HFF-Myc (cell line): ENCODE measurements at regions not wholly inside any gene's neighbourhood (a gene's known extent, or its start where the extent isn't known, plus 50 kb on each side); places are given as distances from the start of the nearest gene placed in this dataset.
"Not testable (repeated sequence)": the region's sequence is repeated elsewhere in the genome, so short reads cannot be mapped to it uniquely, and the experiment has no call there.

ENCODE experiments used
- DNase-seq: peaks from one replicate; pipeline ENCODE4 v3.0.0-alpha.2; 2011; ENCODE audit warnings: low read depth; ENCODE audit errors: extremely low read depth
- H3K4me3 ChIP-seq: replicated peaks from 2 replicates; pipeline ENCODE4 v1.5.1; 2011; ENCODE audit warnings: low read depth, mild to moderate bottlenecking, control low read depth, low read length
- TF ChIP-seq, protein P1 (sequence below): IDR thresholded peaks from 2 replicates; pipeline ENCODE4 v1.5.1; 2012; ENCODE audit warnings: mild to moderate bottlenecking, low read depth, low read length, control low read depth; ENCODE audit errors: missing control alignments

DNA sequence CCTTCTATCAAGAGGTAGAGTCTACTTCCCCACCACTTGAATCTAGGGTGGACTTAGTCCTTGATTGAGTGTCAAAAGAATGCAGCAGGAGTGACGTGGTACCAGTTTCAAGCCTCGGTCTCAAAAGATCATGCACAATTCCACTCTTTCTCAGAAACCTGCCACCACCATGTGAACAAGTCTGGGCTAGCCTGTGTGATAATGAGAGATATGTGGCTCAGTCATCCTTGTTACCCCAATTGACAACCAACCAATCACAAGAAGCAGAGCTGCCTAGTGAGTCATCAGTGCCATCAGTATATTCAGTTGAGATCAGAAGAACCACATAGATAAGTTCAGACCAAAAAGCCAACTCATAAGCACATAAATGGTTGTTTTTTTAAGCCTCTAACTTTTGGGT lies 374.5 kb downstream of the IL20RB start:
- no peak for DNase-seq
- TF ChIP-seq, protein P1, sequence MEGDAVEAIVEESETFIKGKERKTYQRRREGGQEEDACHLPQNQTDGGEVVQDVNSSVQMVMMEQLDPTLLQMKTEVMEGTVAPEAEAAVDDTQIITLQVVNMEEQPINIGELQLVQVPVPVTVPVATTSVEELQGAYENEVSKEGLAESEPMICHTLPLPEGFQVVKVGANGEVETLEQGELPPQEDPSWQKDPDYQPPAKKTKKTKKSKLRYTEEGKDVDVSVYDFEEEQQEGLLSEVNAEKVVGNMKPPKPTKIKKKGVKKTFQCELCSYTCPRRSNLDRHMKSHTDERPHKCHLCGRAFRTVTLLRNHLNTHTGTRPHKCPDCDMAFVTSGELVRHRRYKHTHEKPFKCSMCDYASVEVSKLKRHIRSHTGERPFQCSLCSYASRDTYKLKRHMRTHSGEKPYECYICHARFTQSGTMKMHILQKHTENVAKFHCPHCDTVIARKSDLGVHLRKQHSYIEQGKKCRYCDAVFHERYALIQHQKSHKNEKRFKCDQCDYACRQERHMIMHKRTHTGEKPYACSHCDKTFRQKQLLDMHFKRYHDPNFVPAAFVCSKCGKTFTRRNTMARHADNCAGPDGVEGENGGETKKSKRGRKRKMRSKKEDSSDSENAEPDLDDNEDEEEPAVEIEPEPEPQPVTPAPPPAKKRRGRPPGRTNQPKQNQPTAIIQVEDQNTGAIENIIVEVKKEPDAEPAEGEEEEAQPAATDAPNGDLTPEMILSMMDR, result no peak
- H3K4me3 ChIP-seq, result no peak overlapping the region

DNA sequence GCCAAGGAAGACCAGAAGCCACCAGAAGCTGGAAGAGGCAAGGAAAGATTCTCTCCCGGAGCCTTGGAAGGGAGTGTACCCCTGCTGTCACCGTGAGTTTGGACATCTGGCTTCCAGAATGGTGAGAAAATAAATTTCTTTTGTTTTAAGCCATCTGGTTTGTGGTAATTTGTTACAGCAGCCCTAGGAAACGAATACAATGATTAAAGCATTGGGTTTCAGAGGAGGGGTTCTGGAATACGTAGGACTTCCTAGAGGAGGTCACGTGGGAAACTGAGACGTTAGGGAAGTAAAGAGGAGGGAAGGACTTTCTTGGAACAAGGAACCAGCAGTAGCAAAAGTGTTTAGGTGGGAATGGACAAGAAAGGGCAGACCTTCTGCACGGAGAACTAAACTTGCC lies 377.7 kb downstream of the IL20RB start:
- TF ChIP-seq, protein P1, result no peak
- H3K4me3 ChIP-seq, result no peak overlapping the region
- DNase-seq, result no peak

DNA sequence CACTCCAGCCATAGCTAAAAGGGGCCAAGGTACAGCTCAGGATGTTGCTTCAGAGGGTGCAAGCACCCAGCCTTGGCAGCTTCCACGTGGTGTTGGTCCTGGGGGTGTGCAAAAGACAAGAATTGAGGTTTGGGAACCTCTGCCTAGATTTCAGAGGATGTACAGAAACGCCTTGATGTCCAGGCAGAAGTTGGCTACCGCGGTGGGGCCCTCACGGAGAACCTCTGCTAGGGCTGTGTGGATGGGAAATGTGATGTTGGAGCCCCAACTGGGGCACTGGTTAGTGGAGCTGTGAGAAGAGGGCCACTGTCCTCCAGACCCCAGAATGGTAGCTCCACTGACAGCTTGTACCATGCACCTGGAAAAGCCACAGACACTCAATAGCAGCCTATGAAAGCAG lies 380.6 kb downstream of the IL20RB start:
- H3K4me3 ChIP-seq, DNase-seq: not testable (repeated sequence)

DNA sequence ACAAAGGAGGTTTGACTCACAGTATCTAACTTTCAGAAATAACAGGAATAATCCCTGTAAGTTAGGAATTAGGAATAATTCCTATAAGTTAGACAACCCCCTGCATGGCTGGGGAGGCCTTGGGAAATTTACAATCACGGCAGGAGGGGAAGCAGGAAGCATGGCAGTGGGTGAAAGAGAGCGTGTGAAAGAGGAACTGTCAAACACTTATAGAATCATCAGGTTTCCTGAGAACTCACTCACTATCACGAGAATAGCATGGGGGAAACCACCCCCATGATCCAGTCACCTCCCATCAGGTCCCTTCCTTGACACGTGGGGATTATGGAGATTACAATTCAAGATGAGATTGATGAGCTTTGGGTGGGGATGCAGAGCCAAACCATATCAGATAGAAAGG lies 385.5 kb downstream of the IL20RB start:
- TF ChIP-seq, protein P1, result no peak
- no peak overlapping the region for H3K4me3 ChIP-seq
- DNase-seq, result no peak

DNA sequence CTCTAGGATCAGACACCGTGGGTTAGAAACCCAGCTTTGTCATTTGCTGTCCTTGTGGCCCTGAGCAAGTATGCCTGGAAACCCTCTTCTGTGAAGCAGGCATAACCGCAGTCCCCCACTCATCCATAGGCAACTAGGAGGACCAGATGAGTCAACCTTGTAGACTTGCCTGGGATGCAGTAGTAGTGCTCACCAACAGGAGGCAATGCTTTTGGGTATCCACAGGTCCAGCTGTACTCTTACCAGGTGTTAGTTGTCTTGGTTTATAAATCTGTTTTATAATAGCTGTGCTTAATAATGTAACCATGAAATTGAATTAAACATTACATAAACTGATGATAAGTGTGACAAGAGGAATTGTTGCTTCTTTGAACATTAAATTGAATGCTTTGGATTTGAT lies 389.3 kb downstream of the IL20RB start:
- no peak for DNase-seq
- TF ChIP-seq, protein P1, result no peak

DNA sequence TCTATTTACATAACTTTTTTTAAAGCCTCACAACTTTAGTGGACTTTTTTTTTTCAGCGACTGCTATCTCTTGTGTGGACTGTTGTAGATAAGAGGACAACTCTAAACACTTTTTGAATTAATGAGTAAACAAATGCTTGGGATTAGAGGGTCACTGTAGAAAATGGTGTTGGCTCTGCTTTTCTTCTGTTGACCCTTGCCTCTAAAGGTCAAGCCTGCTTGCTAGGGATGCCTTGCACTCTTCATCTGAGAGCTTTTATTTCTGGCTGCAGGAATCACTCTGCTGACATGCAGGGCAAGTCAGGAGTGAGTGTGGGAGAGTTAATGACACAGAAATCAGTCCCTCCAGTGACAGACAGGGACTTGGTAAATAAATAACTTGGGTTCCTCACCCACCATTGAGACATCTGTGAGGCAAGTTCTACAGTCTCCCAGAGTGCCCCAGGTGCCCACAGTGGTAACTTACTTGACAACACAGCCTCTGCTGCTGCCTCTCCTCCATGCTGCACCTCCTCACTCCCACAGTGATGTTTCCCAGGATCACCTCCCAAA lies 390.1 kb downstream of the IL20RB start:
- H3K4me3 ChIP-seq, result no peak overlapping the region
- TF ChIP-seq, protein P1, result no peak

More for the DNA sequence above, 389.3 kb downstream of the IL20RB start:
- H3K4me3 ChIP-seq, result no peak overlapping the region

DNA sequence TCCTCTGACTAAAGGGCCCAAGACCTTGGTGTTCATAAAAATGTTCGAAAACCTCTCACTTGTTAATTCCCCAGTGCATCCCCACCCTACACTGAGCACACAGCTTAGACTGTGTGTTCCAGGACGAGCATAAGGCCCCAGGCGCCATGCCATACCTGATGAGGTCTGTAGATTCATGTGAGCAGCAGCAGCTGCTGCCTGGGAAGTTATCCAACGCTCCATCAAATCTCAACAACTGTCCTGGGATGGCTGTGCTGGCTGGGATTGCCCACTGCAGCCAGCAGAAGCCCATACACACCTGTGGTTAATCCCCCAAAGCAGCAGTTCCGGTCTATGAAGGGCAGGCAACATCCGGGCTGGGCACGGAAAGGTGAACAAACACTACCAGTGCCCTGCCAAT lies 391.2 kb downstream of the IL20RB start:
- TF ChIP-seq, protein P1, result no peak
- no peak overlapping the region for H3K4me3 ChIP-seq
- DNase-seq, result no peak

More for the DNA sequence above, 390.1 kb downstream of the IL20RB start:
- no peak for DNase-seq
